WTC11 (cell line): ENCODE measurements at regions not wholly inside any gene's neighbourhood (a gene's known extent, or its start where the extent isn't known, plus 50 kb on each side); places are given as distances from the start of the nearest gene placed in this dataset.
A peak's percentile ranks its signal among the peaks of the same experiment; 100 is the strongest.

Experiments
- ATAC-seq: fragments of 200-7000 bp; cut with Tn5 transposase; 2 replicates; pipeline ENCODE4 v1.10.0; 2021; ENCODE audit warnings: mild to moderate bottlenecking, moderate library complexity
- CTCF ChIA-PET: fragments of 300-600 bp; sonication (Branson Sonifier 250); formaldehyde crosslinking; loops from one replicate; lab custom pipeline; 2021; ENCODE audit warnings: antibody characterized with exemption; lab: Charles Lee
- POLR2A ChIA-PET: fragments of 350-600 bp; sonication (Branson Sonifier 250); formaldehyde crosslinking; loops from one replicate; lab custom pipeline; 2021; ENCODE audit warnings: antibody characterized with exemption; lab: Charles Lee
- DNase-seq: peaks from one replicate; pipeline ENCODE4 v3.0.0; 2021; ENCODE audit warnings: low spot score
- H3K27ac Mint-ChIP-seq: 2 replicates; pipeline ENCODE4 v1.8.0; 2021; ENCODE audit warnings: mixed read lengths
- H3K27me3 Mint-ChIP-seq: 2 replicates; pipeline ENCODE4 v1.8.0; 2021; ENCODE audit warnings: low read depth, mild to moderate bottlenecking, moderate library complexity, mixed read lengths
- H3K36me3 Mint-ChIP-seq: 2 replicates; pipeline ENCODE4 v1.8.0; 2021; ENCODE audit warnings: mixed read lengths
- H3K4me1 Mint-ChIP-seq: 2 replicates; pipeline ENCODE4 v1.8.0; 2022; ENCODE audit warnings: mixed read lengths
- H3K4me3 Mint-ChIP-seq: 2 replicates; pipeline ENCODE4 v1.8.0; 2021; ENCODE audit warnings: mild to moderate bottlenecking, moderate library complexity, mixed read lengths
- H3K9me3 Mint-ChIP-seq: 2 replicates; pipeline ENCODE4 v1.8.0; 2021; ENCODE audit warnings: mixed read lengths
- ARID4B ChIP-seq: sonication (generic); formaldehyde crosslinking; IDR thresholded peaks from 2 replicates; pipeline ENCODE4 v1.8.0; 2023; ENCODE audit warnings: missing genetic modification reagents, mild to moderate bottlenecking, borderline replicate concordance
- ATF1 ChIP-seq: sonication (generic); formaldehyde crosslinking; IDR thresholded peaks from 2 replicates; pipeline ENCODE4 v1.8.1; 2023; ENCODE audit warnings: mild to moderate bottlenecking, moderate library complexity, missing genetic modification reagents
- CBFB ChIP-seq: sonication (generic); formaldehyde crosslinking; IDR thresholded peaks from 2 replicates; pipeline ENCODE4 v1.8.1; 2022; ENCODE audit warnings: mild to moderate bottlenecking, low read depth, missing genetic modification reagents
- ELF4 ChIP-seq: sonication (generic); formaldehyde crosslinking; IDR thresholded peaks from 2 replicates; pipeline ENCODE4 v1.8.1; 2022; ENCODE audit warnings: low read depth, mild to moderate bottlenecking, moderate library complexity, missing genetic modification reagents
- ERG ChIP-seq: fragments of 250-450 bp; sonication (Bioruptor Pico); IDR thresholded peaks from 2 replicates; pipeline ENCODE4 v1.8.0; 2021; ENCODE audit warnings: mild to moderate bottlenecking
- FOXJ3 ChIP-seq: sonication (generic); formaldehyde crosslinking; IDR thresholded peaks from 2 replicates; pipeline ENCODE4 v1.9.0; 2021; ENCODE audit warnings: missing genetic modification reagents, mild to moderate bottlenecking, borderline replicate concordance
- FOXP1 ChIP-seq: sonication (generic); formaldehyde crosslinking; IDR thresholded peaks from 2 replicates; pipeline ENCODE4 v1.8.0; 2022; ENCODE audit warnings: missing genetic modification reagents, mild to moderate bottlenecking, moderate library complexity, borderline replicate concordance
- IRF2 ChIP-seq: sonication (generic); formaldehyde crosslinking; IDR thresholded peaks from 2 replicates; pipeline ENCODE4 v1.8.0; 2022; ENCODE audit warnings: low read depth, missing genetic modification reagents, borderline replicate concordance
- JAZF1 ChIP-seq: fragments of 250-450 bp; sonication (Bioruptor Pico); IDR thresholded peaks from 2 replicates; pipeline ENCODE4 v1.9.0; 2021; ENCODE audit warnings: moderate library complexity, mild to moderate bottlenecking, inconsistent platforms
- NFATC4 ChIP-seq: fragments of 250-450 bp; sonication (Bioruptor Pico); IDR thresholded peaks from 2 replicates; pipeline ENCODE4 v1.9.0; 2021; ENCODE audit warnings: mild to moderate bottlenecking
- NR1H2 ChIP-seq: sonication (generic); formaldehyde crosslinking; IDR thresholded peaks from 2 replicates; pipeline ENCODE4 v1.9.0; 2021; ENCODE audit warnings: mild to moderate bottlenecking, moderate library complexity, missing genetic modification reagents
- RORB ChIP-seq: fragments of 250-450 bp; sonication (Bioruptor Pico); IDR thresholded peaks from 2 replicates; pipeline ENCODE4 v1.9.0; 2021; ENCODE audit warnings: mild to moderate bottlenecking
- TEAD1 ChIP-seq: sonication (generic); formaldehyde crosslinking; IDR thresholded peaks from 2 replicates; pipeline ENCODE4 v1.8.0; 2022; ENCODE audit warnings: mild to moderate bottlenecking, missing genetic modification reagents
- ZBTB43 ChIP-seq: sonication (generic); formaldehyde crosslinking; IDR thresholded peaks from 2 replicates; pipeline ENCODE4 v1.8.1; 2023; ENCODE audit warnings: mild to moderate bottlenecking, missing genetic modification reagents
- ZNF138 ChIP-seq: sonication (generic); formaldehyde crosslinking; conservative IDR thresholded peaks from 2 replicates; pipeline ENCODE4 v1.8.1; 2022; ENCODE audit warnings: mild to moderate bottlenecking, moderate library complexity, missing genetic modification reagents
- ZNF219 ChIP-seq: sonication (generic); formaldehyde crosslinking; IDR thresholded peaks from 2 replicates; pipeline ENCODE4 v1.8.0; 2023; ENCODE audit warnings: missing genetic modification reagents, mild to moderate bottlenecking, borderline replicate concordance
- ZNF317 ChIP-seq: sonication (generic); formaldehyde crosslinking; IDR thresholded peaks from 2 replicates; pipeline ENCODE4 v1.8.1; 2023; ENCODE audit warnings: low read depth, mild to moderate bottlenecking, moderate library complexity, missing genetic modification reagents, borderline replicate concordance
- ZNF423 ChIP-seq: fragments of 250-450 bp; sonication (Bioruptor Pico); IDR thresholded peaks from 2 replicates; pipeline ENCODE4 v2.1.2; 2022; ENCODE audit warnings: mild to moderate bottlenecking, moderate library complexity
- ZNF671 ChIP-seq: fragments of 250-450 bp; sonication (Bioruptor Pico); IDR thresholded peaks from 2 replicates; pipeline ENCODE4 v1.8.0; 2021; ENCODE audit warnings: mild to moderate bottlenecking
- TF ChIP-seq, protein P1 (sequence below): fragments of 250-450 bp; sonication (Bioruptor Pico); conservative IDR thresholded peaks from 2 replicates; pipeline ENCODE4 v1.9.0; 2021; ENCODE audit warnings: mild to moderate bottlenecking
- TF ChIP-seq, protein P2 (sequence below): sonication (generic); formaldehyde crosslinking; conservative IDR thresholded peaks from 2 replicates; pipeline ENCODE4 v1.8.1; 2022; ENCODE audit warnings: mild to moderate bottlenecking, missing genetic modification reagents
- TF ChIP-seq, protein P3 (sequence below): sonication (generic); formaldehyde crosslinking; IDR thresholded peaks from 2 replicates; pipeline ENCODE4 v1.8.0; 2023; ENCODE audit warnings: missing genetic modification reagents
- TF ChIP-seq, protein P4 (sequence below): fragments of 250-450 bp; sonication (Bioruptor Pico); IDR thresholded peaks from 2 replicates; pipeline ENCODE4 v1.9.0; 2021; ENCODE audit warnings: moderate library complexity, mild to moderate bottlenecking, inconsistent platforms, borderline replicate concordance
- TF ChIP-seq, protein P5 (sequence below): sonication (generic); formaldehyde crosslinking; conservative IDR thresholded peaks from 2 replicates; pipeline ENCODE4 v1.8.1; 2023; ENCODE audit warnings: mild to moderate bottlenecking, low read depth, missing genetic modification reagents, moderate library complexity

DNA sequence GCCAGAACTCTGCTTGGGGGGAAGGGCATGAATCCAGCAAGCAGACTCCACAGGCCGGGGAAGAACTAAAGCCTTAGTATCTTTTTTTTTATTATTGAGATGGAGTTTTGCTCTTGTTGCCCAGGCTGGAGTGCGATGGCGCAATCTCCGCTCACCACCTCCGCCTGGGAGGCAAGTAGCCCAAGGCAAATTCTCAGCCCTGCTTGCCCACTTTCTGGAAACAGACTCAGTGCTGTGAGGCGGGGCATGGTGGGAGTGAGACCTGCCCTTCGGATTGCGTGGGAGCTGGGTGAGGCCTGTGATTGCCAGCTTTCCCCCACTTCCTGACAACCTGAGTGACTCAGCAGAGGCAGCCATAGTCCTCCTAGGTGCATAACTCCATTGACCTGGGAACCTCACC lies 348.8 kb downstream of the GASK1B start:
- Mint-ChIP-seq H3K4me1 (peaks cover 15% of the 10 kb centered on the region), H3K36me3 (peaks cover 8% of the 10 kb centered on the region; the same call in 1 of the 2 replicates), H3K27me3 (no peaks in the 10 kb centered on the region), H3K27ac (no peak overlapping the region), H3K4me3 (no peak overlapping the region), H3K9me3 (peaks cover 46% of the 10 kb centered on the region)
- no peak for TF ChIP-seq CBFB (CRISPR knock-in tag)
- TF ChIP-seq, protein P1, sequence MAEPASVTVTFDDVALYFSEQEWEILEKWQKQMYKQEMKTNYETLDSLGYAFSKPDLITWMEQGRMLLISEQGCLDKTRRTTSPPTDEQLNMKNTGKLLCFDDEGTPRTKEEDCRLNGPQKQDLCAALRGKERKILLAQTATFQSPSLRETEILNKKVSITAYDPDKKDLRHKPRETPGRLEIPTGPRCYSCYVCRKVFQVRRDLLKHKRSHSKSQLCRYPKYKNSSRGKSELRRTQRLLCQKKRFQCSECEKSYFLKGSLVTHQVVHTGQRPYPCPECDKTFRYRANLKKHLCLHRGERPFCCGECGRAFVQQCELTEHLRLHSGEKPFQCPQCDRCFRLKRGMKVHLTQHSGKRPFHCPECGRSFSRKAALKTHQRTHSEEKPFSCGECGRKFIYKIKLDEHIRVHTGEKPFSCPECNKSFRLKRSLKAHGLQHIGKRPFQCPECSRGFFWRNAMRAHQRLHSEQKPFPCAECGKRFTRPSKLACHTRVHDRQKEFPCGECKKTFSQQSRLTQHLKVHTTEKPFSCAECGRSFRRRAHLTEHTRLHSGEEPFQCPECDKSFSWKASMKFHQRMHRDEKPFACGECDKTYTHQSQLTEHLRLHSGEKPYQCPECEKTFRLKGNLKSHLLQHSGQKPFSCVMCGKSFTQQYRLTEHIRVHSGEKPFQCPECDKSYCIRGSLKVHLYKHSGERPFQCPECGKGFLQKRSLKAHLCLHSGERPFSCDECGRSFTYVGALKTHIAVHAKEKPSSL (CRISPR knock-in tag), result no peak
- TF ChIP-seq FOXP1 (CRISPR knock-in tag), result no peak
- no peak for TF ChIP-seq IRF2 (CRISPR knock-in tag)
- no peak for TF ChIP-seq NR1H2
- no peak for TF ChIP-seq ZNF671 (CRISPR knock-in tag)
- TF ChIP-seq ZNF423 (CRISPR knock-in tag), result no peak
- TF ChIP-seq, protein P2, sequence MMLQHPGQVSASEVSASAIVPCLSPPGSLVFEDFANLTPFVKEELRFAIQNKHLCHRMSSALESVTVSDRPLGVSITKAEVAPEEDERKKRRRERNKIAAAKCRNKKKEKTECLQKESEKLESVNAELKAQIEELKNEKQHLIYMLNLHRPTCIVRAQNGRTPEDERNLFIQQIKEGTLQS, result no peak
- no peak for TF ChIP-seq RORB (CRISPR knock-in tag)
- no peak for TF ChIP-seq NFATC4
- TF ChIP-seq, protein P3, sequence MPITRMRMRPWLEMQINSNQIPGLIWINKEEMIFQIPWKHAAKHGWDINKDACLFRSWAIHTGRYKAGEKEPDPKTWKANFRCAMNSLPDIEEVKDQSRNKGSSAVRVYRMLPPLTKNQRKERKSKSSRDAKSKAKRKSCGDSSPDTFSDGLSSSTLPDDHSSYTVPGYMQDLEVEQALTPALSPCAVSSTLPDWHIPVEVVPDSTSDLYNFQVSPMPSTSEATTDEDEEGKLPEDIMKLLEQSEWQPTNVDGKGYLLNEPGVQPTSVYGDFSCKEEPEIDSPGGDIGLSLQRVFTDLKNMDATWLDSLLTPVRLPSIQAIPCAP, result no peak
- TF ChIP-seq, protein P4, sequence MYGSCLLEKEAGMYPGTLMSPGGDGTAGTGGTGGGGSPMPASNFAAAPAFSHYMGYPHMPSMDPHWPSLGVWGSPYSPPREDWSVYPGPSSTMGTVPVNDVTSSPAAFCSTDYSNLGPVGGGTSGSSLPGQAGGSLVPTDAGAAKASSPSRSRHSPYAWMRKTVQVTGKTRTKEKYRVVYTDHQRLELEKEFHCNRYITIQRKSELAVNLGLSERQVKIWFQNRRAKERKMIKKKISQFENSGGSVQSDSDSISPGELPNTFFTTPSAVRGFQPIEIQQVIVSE (CRISPR knock-in tag), result no peak
- TF ChIP-seq ARID4B (CRISPR knock-in tag), result no peak
- TF ChIP-seq ZNF317, result no peak
- CTCF ChIA-PET, result no interaction called here
- POLR2A ChIA-PET, result no interaction called here
- DNase-seq, result no peak
- ATAC-seq, result 0 out of 2 replicates have a peak, but pooled peaks have one; percentile 20

DNA sequence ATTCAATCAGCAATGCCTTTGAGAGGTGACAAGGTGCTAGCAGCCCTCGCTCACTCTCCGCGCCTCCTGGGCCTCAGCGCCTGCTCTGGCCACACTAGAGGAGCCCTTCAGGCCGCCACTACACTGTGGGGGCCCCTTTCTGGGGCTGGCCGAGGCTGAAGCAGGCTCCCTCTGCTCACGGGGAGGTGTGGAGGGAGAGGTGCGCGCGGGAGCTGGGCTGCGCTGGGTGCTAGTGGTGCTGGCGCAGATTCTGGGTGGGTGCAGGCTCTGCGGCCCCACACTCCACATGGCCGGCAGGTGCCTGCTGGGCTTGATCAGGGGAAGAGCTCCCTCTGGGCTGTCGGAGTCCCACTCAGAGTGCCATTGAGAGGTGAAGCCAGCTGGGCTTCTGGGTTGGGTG lies 351.0 kb downstream of the GASK1B start:
- H3K4me3 Mint-ChIP-seq, result no peak overlapping the region
- DNase-seq (no peak), ATAC-seq (no peak)
- no peak overlapping the region for H3K27ac Mint-ChIP-seq
- ChIA-PET POLR2A (no interaction called here), CTCF (no interaction called here)
- H3K36me3 Mint-ChIP-seq, result peaks cover 8% of the 10 kb centered on the region; the same call in 1 of the 2 replicates
- peaks cover 33% of the 10 kb centered on the region for H3K9me3 Mint-ChIP-seq
- H3K4me1 Mint-ChIP-seq, result peaks cover 15% of the 10 kb centered on the region
- no peaks in the 10 kb centered on the region for H3K27me3 Mint-ChIP-seq
- TF ChIP-seq ZBTB43 (no peak), ZNF138 (CRISPR knock-in tag) (no peak), ELF4 (CRISPR knock-in tag) (no peak), JAZF1 (CRISPR knock-in tag) (no peak), ZNF219 (CRISPR knock-in tag) (no peak), FOXJ3 (CRISPR knock-in tag) (no peak), ERG (no peak), TEAD1 (no peak), ATF1 (CRISPR knock-in tag) (no peak)
- TF ChIP-seq, protein P5, sequence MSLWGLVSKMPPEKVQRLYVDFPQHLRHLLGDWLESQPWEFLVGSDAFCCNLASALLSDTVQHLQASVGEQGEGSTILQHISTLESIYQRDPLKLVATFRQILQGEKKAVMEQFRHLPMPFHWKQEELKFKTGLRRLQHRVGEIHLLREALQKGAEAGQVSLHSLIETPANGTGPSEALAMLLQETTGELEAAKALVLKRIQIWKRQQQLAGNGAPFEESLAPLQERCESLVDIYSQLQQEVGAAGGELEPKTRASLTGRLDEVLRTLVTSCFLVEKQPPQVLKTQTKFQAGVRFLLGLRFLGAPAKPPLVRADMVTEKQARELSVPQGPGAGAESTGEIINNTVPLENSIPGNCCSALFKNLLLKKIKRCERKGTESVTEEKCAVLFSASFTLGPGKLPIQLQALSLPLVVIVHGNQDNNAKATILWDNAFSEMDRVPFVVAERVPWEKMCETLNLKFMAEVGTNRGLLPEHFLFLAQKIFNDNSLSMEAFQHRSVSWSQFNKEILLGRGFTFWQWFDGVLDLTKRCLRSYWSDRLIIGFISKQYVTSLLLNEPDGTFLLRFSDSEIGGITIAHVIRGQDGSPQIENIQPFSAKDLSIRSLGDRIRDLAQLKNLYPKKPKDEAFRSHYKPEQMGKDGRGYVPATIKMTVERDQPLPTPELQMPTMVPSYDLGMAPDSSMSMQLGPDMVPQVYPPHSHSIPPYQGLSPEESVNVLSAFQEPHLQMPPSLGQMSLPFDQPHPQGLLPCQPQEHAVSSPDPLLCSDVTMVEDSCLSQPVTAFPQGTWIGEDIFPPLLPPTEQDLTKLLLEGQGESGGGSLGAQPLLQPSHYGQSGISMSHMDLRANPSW (CRISPR knock-in tag), result no peak
